NCI-H1694 (cell line): ENCODE measurements at regions not wholly inside any gene's neighbourhood (a gene's known extent, or its start where the extent isn't known, plus 50 kb on each side); places are given as distances from the start of the nearest gene placed in this dataset.

Experiments
- DNase-seq: peaks from one replicate; lab custom pipeline; 2025; lab: John Stamatoyannopoulos, UW

DNA sequence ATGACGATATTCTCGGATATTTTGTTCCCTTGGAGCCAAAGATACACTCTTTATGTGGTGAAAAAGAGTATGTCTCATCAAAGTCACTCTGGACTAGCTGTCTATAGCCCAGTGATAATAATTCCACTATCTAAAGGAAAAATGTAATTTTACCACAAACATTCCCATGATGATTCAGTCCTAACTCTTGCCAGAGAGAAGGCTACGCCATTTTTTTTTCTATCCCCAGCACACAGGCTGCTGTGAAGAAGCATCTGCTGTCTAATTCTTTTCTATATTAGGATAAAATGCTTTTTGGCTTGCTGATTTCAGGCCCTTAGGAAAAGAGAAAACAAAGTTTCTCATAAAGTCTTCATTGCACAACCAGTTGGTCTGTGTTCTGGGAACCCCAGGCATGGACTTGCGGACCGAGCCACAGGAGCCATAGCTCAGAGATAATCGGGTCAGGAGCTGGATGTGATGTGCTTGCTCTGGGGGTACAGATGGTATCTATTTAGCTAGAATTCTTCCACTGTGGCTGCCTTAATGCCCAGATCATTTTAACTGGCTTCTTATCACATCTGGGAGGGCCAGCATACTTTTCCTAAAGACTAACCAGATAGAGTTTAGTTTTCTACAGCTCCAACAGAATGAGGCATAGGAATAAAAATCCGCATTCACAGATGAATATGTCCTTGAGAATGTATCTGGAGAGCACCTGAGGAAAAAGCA is 683.7 kb upstream of the ID4 start:
- DNase-seq: no peak

GRCh38 chr6:19153981-19154295 is 683.2 kb upstream of the ID4 start:
- no peak for DNase-seq

DNA sequence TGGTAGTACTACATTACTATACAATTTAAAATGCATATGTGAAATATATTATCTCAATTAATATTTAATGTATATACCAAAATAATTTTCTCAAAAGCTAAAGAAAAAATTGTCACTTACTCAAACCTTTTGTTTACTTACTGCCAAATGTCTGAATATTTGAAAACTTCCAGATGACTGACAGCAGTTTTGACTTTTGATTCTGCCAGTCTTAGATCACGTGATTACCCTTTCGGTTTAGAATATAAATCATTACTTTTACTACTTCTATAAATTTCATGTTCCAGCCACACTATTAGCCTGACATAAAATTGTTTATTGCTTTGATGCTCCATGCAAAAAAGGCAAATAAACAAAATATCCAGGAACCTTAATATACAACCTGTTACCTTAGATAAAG is 680.7 kb upstream of the ID4 start:
- no peak for DNase-seq

DNA sequence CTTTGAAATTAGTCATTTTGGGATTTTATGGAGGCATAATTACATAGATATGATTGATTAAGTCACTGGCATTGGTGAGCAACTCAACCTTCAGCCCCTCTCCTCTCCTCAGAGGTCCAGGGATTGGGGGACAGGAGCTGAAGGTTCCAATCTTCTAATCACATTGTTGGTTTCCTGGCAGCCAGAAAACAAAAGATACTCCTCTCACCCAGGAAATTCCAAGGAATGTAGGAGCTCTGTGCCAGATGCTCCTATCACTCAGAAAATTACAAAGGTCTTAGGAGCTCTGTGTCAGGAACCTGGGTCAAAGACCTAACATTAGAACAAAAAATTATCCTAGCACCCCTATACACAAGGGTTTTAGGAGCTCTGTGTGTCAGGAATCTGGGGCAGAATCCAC is 679.7 kb upstream of the ID4 start:
- DNase-seq: no peak

GRCh38 chr6:19158586-19158985 is 678.6 kb upstream of the ID4 start:
- DNase-seq: no peak

- no peak for DNase-seq
These were observed 678.1 kb upstream of the ID4 start for GRCh38 chr6:19159089-19159488.

DNA sequence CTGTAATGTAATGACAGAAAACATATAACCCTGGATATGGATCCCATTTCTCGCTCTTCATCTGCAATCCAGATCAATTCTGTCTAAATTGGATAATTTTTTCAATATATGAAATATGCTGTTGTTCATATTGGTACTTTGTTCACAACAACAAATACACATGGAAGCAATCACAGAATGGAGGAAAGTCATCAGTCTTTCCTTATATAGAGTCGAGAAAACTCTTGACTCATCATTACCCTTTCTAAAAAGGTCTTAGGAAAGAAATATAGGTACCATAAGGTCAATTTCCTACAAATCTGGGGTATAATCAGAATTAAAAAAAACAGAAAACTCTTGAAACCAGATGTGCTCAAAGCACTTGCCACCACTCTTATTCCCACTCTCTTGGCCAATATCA is 677.6 kb upstream of the ID4 start:
- no peak for DNase-seq

DNA sequence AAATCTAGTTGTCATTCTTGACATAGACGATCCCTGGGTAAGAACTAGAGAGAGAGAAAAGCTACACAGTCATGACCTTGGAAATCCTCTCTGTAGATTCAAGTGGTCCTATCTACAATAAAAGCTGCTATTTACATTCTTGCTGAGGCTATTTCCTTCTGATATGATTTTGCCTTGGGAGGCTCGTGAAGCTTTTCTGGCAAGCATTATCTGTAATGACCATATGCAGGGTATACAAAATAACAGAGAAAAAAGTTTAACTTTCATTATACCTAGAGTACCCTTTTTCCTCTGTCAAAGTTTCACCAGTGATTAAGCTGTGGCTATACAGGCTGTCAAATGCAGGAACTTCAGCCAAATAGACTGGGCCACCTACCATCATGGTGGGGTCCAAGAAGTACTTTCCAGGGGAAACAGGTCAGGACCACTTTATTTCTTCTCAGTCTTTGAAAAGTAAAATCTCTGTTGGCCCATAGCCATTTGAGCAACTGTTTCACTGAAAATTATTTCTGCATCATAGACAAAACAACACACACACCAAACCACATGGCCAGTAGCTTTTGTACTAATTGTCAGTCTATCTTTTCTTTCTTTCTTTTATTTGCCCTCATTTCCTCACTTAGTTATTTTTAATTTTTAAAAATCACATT is 677.0 kb upstream of the ID4 start:
- no peak for DNase-seq

- no peak for DNase-seq
These were observed 669.9 kb upstream of the ID4 start for GRCh38 chr6:19167251-19167650.

- no peak for DNase-seq
These were observed 667.8 kb upstream of the ID4 start for GRCh38 chr6:19169366-19169765.

- DNase-seq: no peak
These were observed 662.1 kb upstream of the ID4 start for GRCh38 chr6:19175023-19175422.

- no peak for DNase-seq
These were observed 656.7 kb upstream of the ID4 start for GRCh38 chr6:19180348-19181072.

DNA sequence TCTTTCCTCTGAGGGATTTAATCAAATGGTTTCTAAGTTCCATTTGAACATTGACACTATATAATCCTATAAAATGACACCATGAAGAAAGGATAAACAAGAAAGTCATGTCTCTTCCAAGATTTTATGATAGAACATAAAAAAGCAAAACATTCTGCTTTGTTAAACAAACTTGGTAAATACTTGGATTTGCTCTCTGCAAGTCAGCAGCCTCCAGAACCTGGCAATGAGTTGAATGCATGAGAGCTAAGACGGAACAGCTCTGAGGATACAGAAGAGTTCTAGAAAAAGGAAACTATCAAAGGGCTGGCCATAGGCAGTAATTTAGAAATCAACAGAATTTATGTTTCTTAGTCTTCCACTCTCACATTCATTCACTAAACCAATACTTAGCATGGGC is 656.0 kb upstream of the ID4 start:
- no peak for DNase-seq

GRCh38 chr6:19193624-19194023 is 643.5 kb upstream of the ID4 start:
- DNase-seq: no peak

GRCh38 chr6:19204445-19204844 is 632.7 kb upstream of the ID4 start:
- no peak for DNase-seq

DNA sequence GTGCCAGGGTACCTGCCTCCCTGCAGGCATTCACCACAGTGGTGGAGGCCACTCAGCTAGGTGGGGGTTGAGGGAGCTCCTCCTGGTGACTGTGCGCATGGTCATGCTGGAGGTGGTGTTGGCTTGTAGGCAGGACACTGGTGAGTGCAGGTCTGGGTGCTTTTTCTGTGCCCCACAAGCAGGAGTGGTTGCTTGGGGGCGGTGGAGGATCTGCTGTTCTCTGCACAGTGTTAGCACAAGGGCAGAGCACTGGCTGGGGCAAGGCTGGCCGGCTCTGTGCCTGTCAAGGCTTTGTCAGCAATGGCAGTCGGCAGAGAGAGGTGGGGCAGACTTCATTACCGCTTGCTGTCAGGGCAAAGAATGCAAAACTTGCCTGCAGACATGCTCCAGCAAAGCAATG is 632.1 kb upstream of the ID4 start:
- DNase-seq: no peak

DNA sequence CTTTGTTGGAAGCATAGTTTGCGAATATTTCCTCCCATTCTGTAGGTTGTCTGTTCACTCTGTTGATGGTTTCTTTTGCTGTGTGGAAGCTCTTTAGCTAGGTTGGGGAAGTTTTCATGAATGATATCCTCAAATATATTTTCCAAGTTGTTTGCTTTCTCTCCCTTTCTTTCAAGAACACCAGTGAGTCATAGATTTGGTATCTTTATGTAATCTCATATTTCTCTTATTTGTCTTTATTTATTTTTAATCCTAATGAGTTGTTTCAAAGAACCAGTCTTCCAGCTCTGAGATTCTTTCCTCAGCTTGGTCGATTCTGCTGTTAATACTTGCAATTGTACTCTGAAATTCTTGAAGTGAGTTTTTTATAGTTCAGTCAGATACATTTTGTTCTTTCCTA is 628.0 kb upstream of the ID4 start:
- no peak for DNase-seq

GRCh38 chr6:19210849-19211590 is 626.1 kb upstream of the ID4 start:
- DNase-seq: no peak

- DNase-seq: no peak
These were observed 622.9 kb upstream of the ID4 start for GRCh38 chr6:19214231-19214630.

DNA sequence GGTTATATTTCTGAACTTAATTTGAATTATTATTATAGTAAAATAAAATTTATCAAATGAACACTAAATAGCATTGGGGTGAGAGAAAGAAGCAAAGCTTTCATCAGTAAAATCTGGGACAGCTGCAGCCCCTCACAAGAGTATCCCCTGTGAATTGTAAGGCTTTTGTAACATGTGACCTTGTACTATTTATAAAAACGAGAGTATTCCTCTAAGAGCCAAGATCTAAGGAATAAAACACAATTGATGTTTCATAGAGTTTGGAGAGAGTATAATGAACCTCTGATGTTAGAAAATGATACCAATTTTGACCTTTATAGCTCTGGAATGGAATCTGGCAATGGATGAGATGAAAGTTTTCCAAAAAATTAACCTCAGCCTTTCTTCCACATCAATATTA is 617.2 kb upstream of the ID4 start:
- no peak for DNase-seq

DNA sequence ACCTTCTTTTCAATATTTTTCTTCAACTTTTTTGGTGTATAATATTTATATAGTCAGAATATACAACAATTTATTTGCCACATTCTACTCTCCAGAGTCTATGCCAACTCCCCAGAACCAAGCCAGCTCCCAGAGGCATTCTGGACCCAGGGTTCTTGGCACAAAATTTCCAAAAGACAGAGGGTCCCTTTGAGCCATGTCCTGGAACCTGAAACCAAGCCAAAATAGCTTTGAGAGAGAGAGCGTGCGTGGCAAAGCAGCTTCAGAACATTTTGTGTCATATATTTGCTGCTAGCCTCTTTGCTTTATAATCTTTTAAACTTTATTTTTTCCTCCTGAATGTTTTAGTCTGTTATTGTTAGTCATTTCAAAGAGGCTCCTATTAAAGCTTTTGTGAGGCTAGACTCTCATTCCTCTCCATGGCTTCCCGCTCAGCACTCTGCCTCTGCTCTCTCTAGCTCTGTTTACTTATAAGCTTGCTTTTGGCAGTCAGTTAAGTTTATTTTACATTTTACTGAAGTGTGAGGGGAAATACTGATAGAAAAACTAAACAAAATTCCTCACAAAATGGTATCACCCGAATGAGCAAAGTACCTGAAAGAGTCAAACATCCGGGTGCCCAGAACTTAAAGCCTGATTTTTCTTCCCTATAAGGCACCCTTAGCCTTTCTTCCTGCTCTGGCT is 605.1 kb upstream of the ID4 start:
- no peak for DNase-seq

GRCh38 chr6:19245656-19246055 is 591.5 kb upstream of the ID4 start:
- no peak for DNase-seq
